ENCODE measurements at regions not wholly inside any gene's neighbourhood (a gene's known extent, or its start where the extent isn't known, plus 50 kb on each side); places are given as distances from the start of the nearest gene placed in this dataset.
A peak's percentile ranks its signal among the peaks of the same experiment; 100 is the strongest.
"Not testable (repeated sequence)": the region's sequence is repeated elsewhere in the genome, so short reads cannot be mapped to it uniquely, and the experiment has no call there.

DNA sequence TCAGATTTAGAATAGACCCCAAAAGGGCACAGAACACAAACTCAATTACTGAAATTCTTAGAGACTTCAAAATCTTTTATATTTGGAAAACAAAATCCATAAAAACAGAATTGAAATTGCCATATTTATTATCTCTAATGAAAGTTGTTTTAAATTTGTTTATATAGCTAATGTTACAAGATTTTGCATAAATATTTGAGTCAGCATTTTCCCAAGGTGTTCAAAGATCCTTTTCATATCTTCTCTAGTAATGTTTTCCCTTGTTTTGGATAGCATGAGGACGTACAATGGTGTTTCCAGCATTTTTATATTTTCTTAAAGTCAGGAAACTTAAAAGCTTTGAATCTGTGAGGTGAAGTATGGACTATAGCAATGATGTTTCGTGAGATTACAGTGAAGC is 235.2 kb upstream of the EPHA7 start:
- WGBS, 4 donors = 68 to 83% (median 78%) methylated on average over 2 of the region's 2 CpGs
- ATAC-seq (no peak), DNase-seq (no peak)
- Histone ChIP-seq H3K27me3 (no peaks in the 10 kb centered on the region), H3K36me3 (no peaks in the 10 kb centered on the region), H3K4me3 (no peak overlapping the region), H3K9me3 (peaks cover 0 to 7% (median 0%) of the 10 kb centered on the region in 12 donors), H3K27ac (no peak overlapping the region), H3K4me1 (no peaks in the 10 kb centered on the region)
- intact Hi-C loops (cut with DNase I) = no loop called here
- TF ChIP-seq POLR2A (IDR thresholded peaks at IDR 0.05) = no peak
- TF ChIP-seq, protein P1, sequence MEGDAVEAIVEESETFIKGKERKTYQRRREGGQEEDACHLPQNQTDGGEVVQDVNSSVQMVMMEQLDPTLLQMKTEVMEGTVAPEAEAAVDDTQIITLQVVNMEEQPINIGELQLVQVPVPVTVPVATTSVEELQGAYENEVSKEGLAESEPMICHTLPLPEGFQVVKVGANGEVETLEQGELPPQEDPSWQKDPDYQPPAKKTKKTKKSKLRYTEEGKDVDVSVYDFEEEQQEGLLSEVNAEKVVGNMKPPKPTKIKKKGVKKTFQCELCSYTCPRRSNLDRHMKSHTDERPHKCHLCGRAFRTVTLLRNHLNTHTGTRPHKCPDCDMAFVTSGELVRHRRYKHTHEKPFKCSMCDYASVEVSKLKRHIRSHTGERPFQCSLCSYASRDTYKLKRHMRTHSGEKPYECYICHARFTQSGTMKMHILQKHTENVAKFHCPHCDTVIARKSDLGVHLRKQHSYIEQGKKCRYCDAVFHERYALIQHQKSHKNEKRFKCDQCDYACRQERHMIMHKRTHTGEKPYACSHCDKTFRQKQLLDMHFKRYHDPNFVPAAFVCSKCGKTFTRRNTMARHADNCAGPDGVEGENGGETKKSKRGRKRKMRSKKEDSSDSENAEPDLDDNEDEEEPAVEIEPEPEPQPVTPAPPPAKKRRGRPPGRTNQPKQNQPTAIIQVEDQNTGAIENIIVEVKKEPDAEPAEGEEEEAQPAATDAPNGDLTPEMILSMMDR (IDR thresholded peaks at IDR 0.05) = no peak

DNA sequence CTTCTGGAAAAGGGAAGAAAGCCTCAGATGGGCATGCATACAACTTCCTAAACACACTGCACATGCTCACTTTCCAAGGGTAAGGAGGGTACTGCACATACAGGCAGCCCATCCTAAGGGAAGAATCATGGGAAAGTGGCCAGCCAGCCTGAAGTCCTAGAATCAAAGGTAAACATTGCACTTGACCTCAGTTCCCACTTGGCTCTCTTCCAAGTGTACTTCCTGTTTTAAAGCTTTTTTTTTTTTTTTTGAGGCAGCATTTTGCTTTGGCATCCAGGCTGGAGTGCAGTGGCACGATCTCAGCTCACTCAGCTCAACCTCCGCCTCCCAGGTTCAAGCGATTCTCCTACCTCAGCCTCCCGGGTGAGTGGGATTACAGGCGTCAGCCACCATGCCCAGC is 225.3 kb upstream of the EPHA7 start:
- intact Hi-C loops (cut with DNase I) = no loop called here
- Histone ChIP-seq H3K27me3 (no peaks in the 10 kb centered on the region), H3K4me1 (no peaks in the 10 kb centered on the region), H3K27ac (no peak overlapping the region), H3K36me3 (no peaks in the 10 kb centered on the region), H3K4me3 (no peak overlapping the region), H3K9me3 (peaks cover 0 to 8% (median 0%) of the 10 kb centered on the region in 12 donors)
- 83 to 89% (median 87%) methylated on average over 5 of the region's 5 CpGs for WGBS, 4 donors
- DNase-seq (no peak), ATAC-seq (no peak)
- TF ChIP-seq POLR2A (IDR thresholded peaks at IDR 0.05) = no peak
- TF ChIP-seq, protein P1 (IDR thresholded peaks at IDR 0.05) = no peak

DNA sequence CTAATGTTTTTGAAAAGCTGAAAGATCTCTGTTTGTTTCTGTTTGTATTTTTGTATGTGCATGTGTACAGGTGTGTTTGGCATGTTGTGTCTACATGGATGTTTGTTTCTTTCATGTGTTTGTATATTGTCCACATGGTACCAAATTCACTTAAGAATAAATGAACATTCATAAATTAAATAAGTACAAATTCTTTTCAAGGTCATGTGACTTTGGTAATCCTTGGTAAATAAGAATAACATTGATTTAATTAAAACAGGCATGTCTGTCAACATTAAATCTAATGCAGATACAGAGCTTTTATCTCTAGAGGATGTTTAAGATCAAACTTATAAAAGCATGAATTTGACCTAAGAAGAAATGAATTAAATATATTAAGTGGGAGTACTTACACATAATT is 219.8 kb upstream of the EPHA7 start:
- no peak for ATAC-seq
- intact Hi-C loops (cut with DNase I) = no loop called here
- H3K4me3 ChIP-seq = no peak overlapping the region
- H3K36me3 ChIP-seq = no peaks in the 10 kb centered on the region
- peaks cover 0 to 8% (median 0%) of the 10 kb centered on the region in 12 donors for H3K9me3 ChIP-seq
- DNase-seq = no peak
- H3K27me3 ChIP-seq = no peaks in the 10 kb centered on the region
- H3K4me1 ChIP-seq = no peaks in the 10 kb centered on the region
- TF ChIP-seq, protein P1 (IDR thresholded peaks at IDR 0.05) = no peak
- no peak for TF ChIP-seq POLR2A (IDR thresholded peaks at IDR 0.05)
- no peak overlapping the region for H3K27ac ChIP-seq

DNA sequence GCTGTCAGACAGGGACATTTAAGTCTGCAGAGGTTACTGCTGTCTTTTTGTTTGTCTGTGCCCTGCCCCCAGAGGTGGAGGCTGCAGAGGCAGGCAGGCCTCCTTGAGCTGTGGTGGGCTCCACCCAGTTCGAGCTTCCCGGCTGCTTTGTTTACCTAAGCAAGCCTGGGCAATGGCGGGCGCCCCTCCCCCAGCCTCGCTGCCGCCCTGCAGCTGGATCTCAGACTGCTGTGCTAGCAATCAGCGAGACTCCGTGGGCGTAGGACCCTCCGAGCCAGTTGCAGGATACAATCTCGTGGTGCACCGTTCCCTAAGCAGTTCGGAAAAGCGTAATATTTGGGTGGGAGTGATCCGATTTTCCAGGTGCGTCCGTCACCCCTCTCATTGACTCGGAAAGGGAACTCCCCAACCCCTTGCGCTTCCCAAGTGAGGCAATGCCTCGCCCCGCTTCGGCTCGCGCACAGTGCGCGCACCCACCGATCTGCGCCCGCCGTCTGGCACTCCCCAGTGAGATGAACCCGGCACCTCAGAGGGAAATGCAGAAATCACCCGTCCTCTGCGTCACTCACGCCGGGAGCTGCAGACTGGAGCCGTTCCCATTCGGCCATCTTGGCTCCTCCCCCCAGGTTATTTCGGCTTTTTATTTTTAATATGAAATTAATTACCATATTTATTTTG is 217.8 kb upstream of the EPHA7 start:
- intact Hi-C loops (cut with DNase I); H3K27ac ChIP-seq: not testable (repeated sequence)

DNA sequence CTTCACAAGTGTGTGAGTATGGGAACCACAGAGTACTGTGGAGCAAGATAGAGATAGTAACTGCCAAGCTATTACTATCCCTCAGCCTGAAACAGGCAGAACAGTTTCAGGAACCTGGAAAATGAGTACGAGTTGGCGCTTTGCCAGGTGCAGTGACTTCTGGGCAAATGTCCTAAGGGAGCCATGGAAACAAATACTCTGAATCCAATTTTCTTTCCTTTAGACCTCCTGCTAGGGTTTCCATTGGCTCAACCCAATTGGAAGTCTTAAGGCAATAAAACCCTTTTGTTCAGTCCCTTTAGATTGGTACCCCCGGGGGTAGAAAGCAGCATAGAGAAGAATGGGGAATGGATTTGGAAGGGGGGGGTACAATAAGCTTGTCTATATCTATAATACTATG is 205.0 kb upstream of the EPHA7 start:
- H3K4me1 ChIP-seq = no peaks in the 10 kb centered on the region
- H3K27ac ChIP-seq = no peak overlapping the region
- no peaks in the 10 kb centered on the region for H3K27me3 ChIP-seq
- H3K36me3 ChIP-seq = no peaks in the 10 kb centered on the region
- TF ChIP-seq, protein P1 (IDR thresholded peaks at IDR 0.05) = no peak
- TF ChIP-seq POLR2A (IDR thresholded peaks at IDR 0.05) = no peak
- WGBS, 4 donors = 64 to 69% (median 67%) methylated on average over 3 of the region's 3 CpGs
- intact Hi-C loops (cut with DNase I) = no loop called here
- DNase-seq (no peak), ATAC-seq (no peak)
- no peaks in the 10 kb centered on the region for H3K9me3 ChIP-seq
- no peak overlapping the region for H3K4me3 ChIP-seq

More for the DNA sequence above, 217.8 kb upstream of the EPHA7 start:
- ATAC-seq, H3K27me3 ChIP-seq, H3K9me3 ChIP-seq, H3K36me3 ChIP-seq, H3K4me3 ChIP-seq, H3K4me1 ChIP-seq: not testable (repeated sequence)
- DNase-seq = peak in 1 of 5 donors; percentile 52
- 86 to 93% (median 90%) methylated on average over 34 to 38 of the region's 38 CpGs for WGBS, 4 donors

Data from heart left ventricle (tissue), 16 donors.